PC-9 (cell line): ENCODE measurements at regions not wholly inside any gene's neighbourhood (a gene's known extent, or its start where the extent isn't known, plus 50 kb on each side); places are given as distances from the start of the nearest gene placed in this dataset.

ENCODE experiments used
- BruUV-seq: library from RNA; stranded (reverse); fragments of 400-500 nt; replicated peaks from 2 replicates; lab custom pipeline; 2021; lab: Mats Ljungman, UMichigan
- CTCF ChIA-PET: fragments of 300-600 bp; sonication (Branson Sonifier 250); formaldehyde crosslinking; loops from one replicate; lab custom pipeline; 2022; ENCODE audit warnings: antibody characterized with exemption; lab: Charles Lee
- POLR2A ChIA-PET: fragments of 300-600 bp; sonication (Branson Sonifier 250); formaldehyde crosslinking; loops from one replicate; lab custom pipeline; 2022; ENCODE audit warnings: antibody characterized with exemption; ENCODE audit not compliant: unreplicated experiment; lab: Charles Lee
- DNase-seq, 2 experiments: peaks; one replicate each; pipeline versions ENCODE4 v3.0.0 to v3.0.0-alpha.2; 2015 to 2022; ENCODE audit warnings: mixed read lengths in 1 of 2
- H2AFZ ChIP-seq: fragments of 200-600 bp; sonication (generic); 2 replicates; pipeline ENCODE4 v1.8.1; 2017; ENCODE audit warnings: antibody characterized with exemption
- H3F3A ChIP-seq: fragments of 200-600 bp; sonication (generic); 2 replicates; pipeline ENCODE4 v1.8.1; 2017; ENCODE audit warnings: antibody characterized with exemption, mild to moderate bottlenecking, low read depth; ENCODE audit not compliant: insufficient read depth
- H3K27ac ChIP-seq: fragments of 200-600 bp; sonication (generic); 2 replicates; pipeline ENCODE4 v1.6.1; 2016; ENCODE audit warnings: mixed run types
- H3K27me3 ChIP-seq: fragments of 200-600 bp; sonication (generic); 2 replicates; pipeline ENCODE4 v1.6.1; 2016; ENCODE audit warnings: low read depth, mixed run types; ENCODE audit not compliant: insufficient read depth
- H3K36me3 ChIP-seq: fragments of 200-600 bp; sonication (generic); 2 replicates; pipeline ENCODE4 v1.6.1; 2016; ENCODE audit warnings: low read depth, mixed run types
- H3K4me1 ChIP-seq: fragments of 200-600 bp; sonication (generic); replicated peaks from 2 replicates; pipeline ENCODE4 v1.6.1; 2016; ENCODE audit warnings: mixed run types; ENCODE audit not compliant: insufficient read depth
- H3K4me2 ChIP-seq: fragments of 200-600 bp; sonication (generic); 2 replicates; pipeline ENCODE4 v1.6.1; 2017; ENCODE audit warnings: mixed run types
- H3K4me3 ChIP-seq: fragments of 200-600 bp; sonication (generic); 2 replicates; pipeline ENCODE4 v1.6.1; 2016; ENCODE audit warnings: mixed run types
- H3K79me2 ChIP-seq: fragments of 200-600 bp; sonication (generic); 2 replicates; pipeline ENCODE4 v1.6.1; 2017; ENCODE audit warnings: low read depth, mixed run types
- H3K9me2 ChIP-seq: fragments of 200-600 bp; sonication (generic); 2 replicates; pipeline ENCODE4 v1.8.1; 2017; ENCODE audit warnings: mild to moderate bottlenecking; ENCODE audit not compliant: insufficient read depth
- H3K9me3 ChIP-seq: fragments of 200-600 bp; sonication (generic); 2 replicates; pipeline ENCODE4 v1.8.1; 2016; ENCODE audit warnings: low read depth; ENCODE audit not compliant: insufficient read depth
- H4K20me1 ChIP-seq: fragments of 200-600 bp; sonication (generic); 2 replicates; pipeline ENCODE4 v1.8.1; 2017; ENCODE audit not compliant: insufficient read depth
- EZH2 ChIP-seq: fragments of 200-600 bp; sonication (generic); IDR thresholded peaks from 2 replicates; pipeline ENCODE4 v1.8.0; 2017; ENCODE audit warnings: antibody characterized with exemption, low read depth
- intact Hi-C: fragments of 100-400 bp; cut with micrococcal nuclease; formaldehyde crosslinking; loops from one replicate; pipeline ENCODE4 v1.10.0; 2022; ENCODE audit not compliant: unreplicated experiment
- TF ChIP-seq, protein P1 (sequence below): fragments of 200-600 bp; sonication (generic); conservative IDR thresholded peaks from 2 replicates; pipeline ENCODE4 v1.6.1; 2017; ENCODE audit warnings: mixed run types, antibody characterized with exemption, mild to moderate bottlenecking, moderate library complexity

DNA sequence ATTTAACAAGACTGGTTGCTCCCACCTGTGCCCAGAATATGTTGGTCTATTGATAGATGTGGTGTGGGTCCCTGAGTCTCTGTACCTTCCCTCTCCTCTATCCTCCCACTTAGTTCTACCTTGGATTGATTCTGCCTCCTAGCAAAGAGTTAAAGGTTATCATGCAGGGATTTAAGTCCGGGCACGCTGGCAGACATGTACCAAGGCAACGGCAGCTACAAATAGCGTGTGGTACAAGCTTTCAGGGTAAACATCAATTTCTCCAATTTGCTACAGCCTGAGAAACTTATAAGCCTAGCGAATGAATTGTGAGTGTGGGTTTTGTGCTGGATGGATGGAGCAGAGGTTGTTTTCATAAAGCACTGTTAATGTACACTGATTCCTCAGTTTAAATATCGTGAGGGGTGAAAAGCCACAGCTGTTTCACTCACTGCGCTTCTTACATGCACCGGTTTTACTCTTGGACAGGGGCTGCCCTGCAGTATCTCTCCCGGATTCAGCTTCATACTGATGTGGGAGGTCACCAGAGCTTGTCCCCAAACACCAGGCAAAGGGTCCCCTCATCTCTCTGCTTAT is 289.8 kb downstream of the ICOS start:
- Histone ChIP-seq H3K4me3 (no peak overlapping the region), H3K9me2 (no peaks in the 10 kb centered on the region), H3F3A (no peaks in the 10 kb centered on the region), H3K4me2 (no peak overlapping the region), H2AFZ (no peak overlapping the region), H4K20me1 (no peaks in the 10 kb centered on the region), H3K79me2 (no peaks in the 10 kb centered on the region), H3K27me3 (peaks cover 11% of the 10 kb centered on the region; the same call in 1 of the 2 replicates), H3K36me3 (no peaks in the 10 kb centered on the region), H3K4me1 (no peaks in the 10 kb centered on the region), H3K27ac (no peak overlapping the region), H3K9me3 (no peaks in the 10 kb centered on the region)
- intact Hi-C loops: no loop called here
- POLR2A ChIA-PET: no interaction called here
- TF ChIP-seq, protein P1, sequence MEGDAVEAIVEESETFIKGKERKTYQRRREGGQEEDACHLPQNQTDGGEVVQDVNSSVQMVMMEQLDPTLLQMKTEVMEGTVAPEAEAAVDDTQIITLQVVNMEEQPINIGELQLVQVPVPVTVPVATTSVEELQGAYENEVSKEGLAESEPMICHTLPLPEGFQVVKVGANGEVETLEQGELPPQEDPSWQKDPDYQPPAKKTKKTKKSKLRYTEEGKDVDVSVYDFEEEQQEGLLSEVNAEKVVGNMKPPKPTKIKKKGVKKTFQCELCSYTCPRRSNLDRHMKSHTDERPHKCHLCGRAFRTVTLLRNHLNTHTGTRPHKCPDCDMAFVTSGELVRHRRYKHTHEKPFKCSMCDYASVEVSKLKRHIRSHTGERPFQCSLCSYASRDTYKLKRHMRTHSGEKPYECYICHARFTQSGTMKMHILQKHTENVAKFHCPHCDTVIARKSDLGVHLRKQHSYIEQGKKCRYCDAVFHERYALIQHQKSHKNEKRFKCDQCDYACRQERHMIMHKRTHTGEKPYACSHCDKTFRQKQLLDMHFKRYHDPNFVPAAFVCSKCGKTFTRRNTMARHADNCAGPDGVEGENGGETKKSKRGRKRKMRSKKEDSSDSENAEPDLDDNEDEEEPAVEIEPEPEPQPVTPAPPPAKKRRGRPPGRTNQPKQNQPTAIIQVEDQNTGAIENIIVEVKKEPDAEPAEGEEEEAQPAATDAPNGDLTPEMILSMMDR: no peak
- TF ChIP-seq EZH2: no peak
- BruUV-seq: no TSS peak
- DNase-seq: no peak
- CTCF ChIA-PET: no interaction called here

DNA sequence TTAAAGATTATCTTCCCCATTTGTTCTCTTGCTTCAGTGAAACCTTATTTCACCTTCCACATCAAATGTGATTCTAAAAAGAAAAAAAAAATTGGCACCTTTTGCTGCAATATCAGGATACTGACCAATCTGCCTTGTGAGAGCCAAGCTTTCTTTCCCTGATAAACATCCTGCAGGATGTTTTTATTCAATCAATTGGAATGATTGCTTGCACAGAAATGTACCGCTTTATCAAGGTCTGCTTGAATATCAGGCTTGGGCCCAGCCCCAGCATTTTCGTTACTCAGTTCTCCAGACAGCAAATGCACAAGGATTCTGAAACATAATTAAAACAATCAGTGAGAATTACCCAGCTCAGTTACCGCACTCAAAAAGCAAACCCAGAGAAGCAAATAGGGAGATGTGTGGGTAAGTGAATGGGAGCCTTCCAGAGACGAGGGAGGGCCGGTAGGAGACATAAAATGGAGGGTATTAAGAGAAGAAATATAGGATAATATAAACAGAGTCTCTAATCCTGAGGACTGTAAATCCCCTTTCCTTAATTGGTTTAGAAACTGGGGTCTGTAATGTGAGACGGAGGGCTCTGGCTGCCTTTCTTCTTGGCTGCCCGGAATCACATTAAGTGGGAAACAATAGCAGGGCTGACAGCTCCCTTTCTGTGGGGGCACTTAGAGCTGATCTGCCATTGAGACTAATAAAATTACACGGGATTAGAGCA is 291.8 kb downstream of the ICOS start:
- no TSS peak for BruUV-seq
- no peak for DNase-seq
- Histone ChIP-seq H4K20me1 (no peaks in the 10 kb centered on the region), H3K36me3 (no peaks in the 10 kb centered on the region), H3K4me2 (no peak overlapping the region), H3K9me2 (no peaks in the 10 kb centered on the region), H2AFZ (no peak overlapping the region), H3K9me3 (no peaks in the 10 kb centered on the region), H3K27me3 (peaks cover 11% of the 10 kb centered on the region; the same call in 1 of the 2 replicates), H3F3A (no peaks in the 10 kb centered on the region), H3K4me3 (no peak overlapping the region), H3K27ac (no peak overlapping the region), H3K4me1 (no peaks in the 10 kb centered on the region), H3K79me2 (no peaks in the 10 kb centered on the region)
- TF ChIP-seq, protein P1: no peak
- no peak for TF ChIP-seq EZH2
- ChIA-PET POLR2A (interaction anchor here (0.6 kb wide), 1 partner anchor 40 kb away, joined by 3 read pairs; no protein-coding TSS in a partner anchor), CTCF (no interaction called here)
- intact Hi-C loops: no loop called here

DNA sequence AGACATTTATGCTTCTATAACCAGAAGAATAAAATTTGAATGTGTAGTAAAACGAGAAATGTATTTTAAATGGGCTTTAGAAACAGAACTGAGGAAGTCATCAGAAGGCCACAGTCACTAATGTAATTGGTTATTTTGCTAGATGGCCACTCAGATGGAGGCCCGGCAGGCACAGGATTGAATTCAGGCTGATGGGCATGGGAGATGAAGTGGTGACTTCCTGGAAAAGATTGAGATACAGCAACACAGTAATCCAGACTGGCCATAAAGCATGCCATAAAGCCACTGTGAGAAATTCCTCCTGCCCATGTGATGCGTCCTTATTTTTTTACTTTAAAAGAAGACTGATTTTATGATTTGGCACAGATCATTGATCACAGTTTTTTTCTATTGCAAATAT is 297.7 kb downstream of the ICOS start:
- intact Hi-C loops: no loop called here
- CTCF ChIA-PET: no interaction called here
- Histone ChIP-seq H3K9me2 (no peaks in the 10 kb centered on the region), H3K79me2 (no peaks in the 10 kb centered on the region), H3K27me3 (peaks cover 8% of the 10 kb centered on the region; the same call in 1 of the 2 replicates), H4K20me1 (no peaks in the 10 kb centered on the region), H3K36me3 (no peaks in the 10 kb centered on the region), H3K4me2 (no peak overlapping the region), H3K4me1 (no peaks in the 10 kb centered on the region), H3K27ac (no peak overlapping the region), H3F3A (no peaks in the 10 kb centered on the region), H2AFZ (no peak overlapping the region), H3K4me3 (no peak overlapping the region), H3K9me3 (no peaks in the 10 kb centered on the region)
- no peak for TF ChIP-seq EZH2
- TF ChIP-seq, protein P1: no peak
- POLR2A ChIA-PET: no interaction called here
- no TSS peak for BruUV-seq
- DNase-seq: no peak
